ENCODE measurements at regions not wholly inside any gene's neighbourhood (a gene's known extent, or its start where the extent isn't known, plus 50 kb on each side); places are given as distances from the start of the nearest gene placed in this dataset.

DNA sequence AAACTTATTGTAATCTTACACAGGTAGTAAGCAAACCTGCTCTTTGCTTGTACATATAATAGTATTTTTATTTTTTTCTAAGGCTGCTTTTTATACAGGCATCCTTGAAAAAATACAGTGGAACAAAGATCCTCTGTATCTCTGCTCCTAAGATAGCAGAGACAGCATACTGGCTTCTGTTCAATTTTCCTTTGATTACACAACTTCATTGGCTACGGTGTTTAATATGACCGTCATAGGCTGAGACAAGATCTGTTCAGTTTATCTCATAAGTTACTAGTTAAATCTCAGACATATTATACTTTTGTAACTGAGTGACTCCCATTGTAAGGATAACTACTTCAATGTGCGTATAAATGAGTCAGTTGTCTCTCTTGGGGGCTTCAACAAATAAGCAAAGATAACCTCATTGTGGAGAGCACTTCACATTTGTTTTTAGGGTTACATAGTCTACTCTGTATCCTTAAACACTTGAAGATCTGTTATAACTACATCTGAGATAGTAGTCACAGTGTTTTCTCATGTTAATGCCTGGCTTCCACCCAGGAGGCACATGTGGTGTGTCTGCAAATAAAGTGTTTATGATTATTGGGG is 166.1 kb downstream of the KDM5D start:
- no peak for DNase-seq (ENCODE audit: low spot score)
- H3K36me3 Mint-ChIP-seq (ENCODE audit: low read depth, unreplicated experiment): no peaks in the 10 kb centered on the region
- H3K9me3 Mint-ChIP-seq (ENCODE audit: unreplicated experiment): no peaks in the 10 kb centered on the region
- H3K27ac Mint-ChIP-seq (ENCODE audit: unreplicated experiment): no peak overlapping the region
- TF ChIP-seq, protein P1, sequence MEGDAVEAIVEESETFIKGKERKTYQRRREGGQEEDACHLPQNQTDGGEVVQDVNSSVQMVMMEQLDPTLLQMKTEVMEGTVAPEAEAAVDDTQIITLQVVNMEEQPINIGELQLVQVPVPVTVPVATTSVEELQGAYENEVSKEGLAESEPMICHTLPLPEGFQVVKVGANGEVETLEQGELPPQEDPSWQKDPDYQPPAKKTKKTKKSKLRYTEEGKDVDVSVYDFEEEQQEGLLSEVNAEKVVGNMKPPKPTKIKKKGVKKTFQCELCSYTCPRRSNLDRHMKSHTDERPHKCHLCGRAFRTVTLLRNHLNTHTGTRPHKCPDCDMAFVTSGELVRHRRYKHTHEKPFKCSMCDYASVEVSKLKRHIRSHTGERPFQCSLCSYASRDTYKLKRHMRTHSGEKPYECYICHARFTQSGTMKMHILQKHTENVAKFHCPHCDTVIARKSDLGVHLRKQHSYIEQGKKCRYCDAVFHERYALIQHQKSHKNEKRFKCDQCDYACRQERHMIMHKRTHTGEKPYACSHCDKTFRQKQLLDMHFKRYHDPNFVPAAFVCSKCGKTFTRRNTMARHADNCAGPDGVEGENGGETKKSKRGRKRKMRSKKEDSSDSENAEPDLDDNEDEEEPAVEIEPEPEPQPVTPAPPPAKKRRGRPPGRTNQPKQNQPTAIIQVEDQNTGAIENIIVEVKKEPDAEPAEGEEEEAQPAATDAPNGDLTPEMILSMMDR (IDR thresholded peaks at IDR 0.05; ENCODE audit: unreplicated experiment): no peak
- H3K4me1 Mint-ChIP-seq (ENCODE audit: unreplicated experiment): no peaks in the 10 kb centered on the region
- H3K27me3 Mint-ChIP-seq (ENCODE audit: unreplicated experiment): no peaks in the 10 kb centered on the region
- no peak overlapping the region for H3K4me3 Mint-ChIP-seq (ENCODE audit: unreplicated experiment)

DNA sequence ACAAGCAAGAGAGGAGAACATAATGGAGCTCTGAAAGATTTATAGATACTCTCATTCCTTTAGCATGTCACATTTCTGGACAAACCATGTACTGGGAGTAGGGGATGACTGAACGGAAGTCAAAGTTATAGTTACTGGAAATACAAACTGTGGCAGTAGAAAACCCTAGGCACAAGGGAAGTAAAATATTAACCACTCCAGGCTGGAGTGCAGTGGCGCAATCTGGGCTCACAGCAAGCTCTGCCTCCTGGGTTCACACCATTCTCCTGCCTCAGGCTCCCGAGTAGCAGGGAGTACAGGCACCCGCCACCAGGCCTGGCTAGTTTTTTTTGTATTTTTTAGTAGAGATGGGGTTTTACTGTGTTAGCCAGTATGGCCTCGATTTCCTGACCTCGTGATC is 167.3 kb downstream of the KDM5D start:
- no peaks in the 10 kb centered on the region for H3K27me3 Mint-ChIP-seq (ENCODE audit: unreplicated experiment)
- H3K4me3 Mint-ChIP-seq (ENCODE audit: unreplicated experiment): no peak overlapping the region
- TF ChIP-seq, protein P1 (IDR thresholded peaks at IDR 0.05; ENCODE audit: unreplicated experiment): no peak
- no peaks in the 10 kb centered on the region for H3K36me3 Mint-ChIP-seq (ENCODE audit: low read depth, unreplicated experiment)
- H3K4me1 Mint-ChIP-seq (ENCODE audit: unreplicated experiment): no peaks in the 10 kb centered on the region
- no peak for DNase-seq (ENCODE audit: low spot score)
- H3K27ac Mint-ChIP-seq (ENCODE audit: unreplicated experiment): no peak overlapping the region
- no peaks in the 10 kb centered on the region for H3K9me3 Mint-ChIP-seq (ENCODE audit: unreplicated experiment)

DNA sequence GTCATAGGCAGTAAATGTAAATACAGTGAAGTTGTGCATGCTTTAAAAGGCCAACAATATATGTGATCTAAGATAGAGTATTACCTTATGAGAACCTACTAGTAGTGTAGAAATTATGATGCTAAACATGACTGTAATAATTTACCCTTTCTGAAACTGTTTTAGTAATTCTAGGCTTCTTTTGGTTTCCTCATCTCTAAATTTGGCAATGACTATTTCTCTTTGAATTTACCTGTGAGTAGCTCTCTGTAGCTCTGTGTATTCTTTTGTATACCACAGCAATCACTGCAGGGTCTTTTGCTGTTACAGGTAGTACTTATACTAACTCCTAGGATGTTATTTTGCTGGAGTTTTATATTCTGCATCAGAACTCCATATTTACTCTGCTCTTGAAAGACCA is 169.6 kb downstream of the KDM5D start:
- Mint-ChIP-seq H3K27ac (ENCODE audit: unreplicated experiment) (no peak overlapping the region), H3K4me3 (ENCODE audit: unreplicated experiment) (no peak overlapping the region), H3K4me1 (ENCODE audit: unreplicated experiment) (peaks cover 8% of the 10 kb centered on the region), H3K27me3 (ENCODE audit: unreplicated experiment) (no peaks in the 10 kb centered on the region), H3K9me3 (ENCODE audit: unreplicated experiment) (no peaks in the 10 kb centered on the region), H3K36me3 (ENCODE audit: low read depth, unreplicated experiment) (no peaks in the 10 kb centered on the region)
- no peak for DNase-seq (ENCODE audit: low spot score)
- TF ChIP-seq, protein P1 (IDR thresholded peaks at IDR 0.05; ENCODE audit: unreplicated experiment): no peak

DNA sequence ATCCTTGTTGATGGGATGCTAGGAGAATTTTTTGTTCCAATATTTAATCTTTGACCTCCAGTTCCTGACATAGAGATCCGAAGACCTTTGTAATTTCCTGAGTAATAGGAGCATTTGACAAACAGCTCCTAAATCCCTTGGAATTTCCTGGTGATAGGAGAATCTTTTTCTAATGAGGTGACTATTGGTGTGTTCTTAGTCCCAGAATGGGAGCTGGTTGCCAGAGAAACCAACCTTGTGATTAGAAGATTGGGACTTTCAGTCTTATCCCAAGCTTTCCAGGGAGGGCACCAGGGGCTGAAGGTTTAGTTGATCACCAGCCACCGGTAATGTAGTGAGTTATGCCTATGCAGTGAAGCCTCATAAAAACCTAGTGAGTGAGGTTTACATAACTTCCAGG is 170.9 kb downstream of the KDM5D start:
- Mint-ChIP-seq H3K27ac (ENCODE audit: unreplicated experiment) (no peak overlapping the region), H3K4me1 (ENCODE audit: unreplicated experiment) (peaks cover 8% of the 10 kb centered on the region), H3K9me3 (ENCODE audit: unreplicated experiment) (no peaks in the 10 kb centered on the region), H3K36me3 (ENCODE audit: low read depth, unreplicated experiment) (no peaks in the 10 kb centered on the region), H3K4me3 (ENCODE audit: unreplicated experiment) (no peak overlapping the region), H3K27me3 (ENCODE audit: unreplicated experiment) (no peaks in the 10 kb centered on the region)
- no peak for DNase-seq (ENCODE audit: low spot score)
- TF ChIP-seq, protein P1 (IDR thresholded peaks at IDR 0.05; ENCODE audit: unreplicated experiment): no peak

DNA sequence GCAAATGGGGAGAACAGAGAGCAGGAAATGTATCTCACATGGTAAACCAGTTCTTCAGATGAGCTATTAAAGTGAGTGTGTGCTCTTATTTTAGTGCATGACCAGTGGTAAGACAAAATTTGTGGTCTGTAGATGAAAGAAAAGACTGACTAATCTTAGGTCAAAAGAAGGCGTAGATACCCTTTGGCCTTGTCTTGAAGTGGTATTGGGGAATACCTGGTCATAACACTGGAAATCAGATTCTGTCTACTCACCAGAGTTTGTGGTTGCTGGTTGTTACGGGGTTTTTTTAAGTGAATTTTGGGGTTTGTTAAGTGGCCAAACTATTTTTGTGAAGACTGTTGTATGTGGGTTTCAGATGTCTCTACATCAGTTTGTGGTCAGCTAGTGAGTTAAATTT is 173.5 kb downstream of the KDM5D start:
- peaks cover 10% of the 10 kb centered on the region for H3K4me1 Mint-ChIP-seq (ENCODE audit: unreplicated experiment)
- no peaks in the 10 kb centered on the region for H3K9me3 Mint-ChIP-seq (ENCODE audit: unreplicated experiment)
- peaks cover 5% of the 10 kb centered on the region for H3K27me3 Mint-ChIP-seq (ENCODE audit: unreplicated experiment)
- no peak for DNase-seq (ENCODE audit: low spot score)
- TF ChIP-seq, protein P1 (IDR thresholded peaks at IDR 0.05; ENCODE audit: unreplicated experiment): no peak
- peak overlapping the region; percentile 42 for H3K4me3 Mint-ChIP-seq (ENCODE audit: unreplicated experiment)
- H3K27ac Mint-ChIP-seq (ENCODE audit: unreplicated experiment): no peak overlapping the region
- no peaks in the 10 kb centered on the region for H3K36me3 Mint-ChIP-seq (ENCODE audit: low read depth, unreplicated experiment)

Data from endothelial cell (in vitro differentiated cells).